GM19324 (cell line): ENCODE measurements at regions not wholly inside any gene's neighbourhood (a gene's known extent, or its start where the extent isn't known, plus 50 kb on each side); places are given as distances from the start of the nearest gene placed in this dataset.
"Not testable (repeated sequence)": the region's sequence is repeated elsewhere in the genome, so short reads cannot be mapped to it uniquely, and the experiment has no call there.

Experiments
- ATAC-seq: cut with Tn5 transposase; IDR thresholded peaks from one replicate; pipeline ENCODE4 v1.9.1; 2021; ENCODE audit warnings: mild to moderate bottlenecking, moderate library complexity; ENCODE audit not compliant: unreplicated experiment, low FRiP score

- ATAC-seq: no peak
These were observed 292.6 kb upstream of the SYT1 start for GRCh38 chr12:78571953-78572352.

- not testable (repeated sequence) for ATAC-seq
These were observed 289.4 kb upstream of the SYT1 start for GRCh38 chr12:78575208-78575607.

- ATAC-seq: no peak
These were observed 284.7 kb upstream of the SYT1 start for GRCh38 chr12:78579846-78580245.

GRCh38 chr12:78580296-78580695 is 284.3 kb upstream of the SYT1 start:
- ATAC-seq: no peak

- ATAC-seq: no peak
These were observed 279.9 kb upstream of the SYT1 start for GRCh38 chr12:78584695-78585094.

GRCh38 chr12:78585132-78585531 is 279.4 kb upstream of the SYT1 start:
- ATAC-seq: no peak

- ATAC-seq: no peak
These were observed 277.8 kb upstream of the SYT1 start for GRCh38 chr12:78586790-78587189.

GRCh38 chr12:78599366-78599765 is 265.2 kb upstream of the SYT1 start:
- no peak for ATAC-seq

- ATAC-seq: no peak
These were observed 264.0 kb upstream of the SYT1 start for GRCh38 chr12:78600541-78600940.

- ATAC-seq: no peak
These were observed 253.1 kb upstream of the SYT1 start for GRCh38 chr12:78611504-78611903.

- ATAC-seq: no peak
These were observed 252.4 kb upstream of the SYT1 start for GRCh38 chr12:78612190-78612589.

GRCh38 chr12:78617683-78618082 is 246.9 kb upstream of the SYT1 start:
- no peak for ATAC-seq

- ATAC-seq: peak; percentile 67
These were observed 241.9 kb upstream of the SYT1 start for GRCh38 chr12:78622529-78623195.

- ATAC-seq: no peak
These were observed 236.0 kb upstream of the SYT1 start for GRCh38 chr12:78628491-78629100.

- no peak for ATAC-seq
These were observed 228.2 kb upstream of the SYT1 start for GRCh38 chr12:78636231-78636855.

- ATAC-seq: no peak
These were observed 222.6 kb upstream of the SYT1 start for GRCh38 chr12:78641837-78642423.

GRCh38 chr12:78645956-78646355 is 218.6 kb upstream of the SYT1 start:
- no peak for ATAC-seq

- ATAC-seq: no peak
These were observed 212.8 kb upstream of the SYT1 start for GRCh38 chr12:78651755-78652154.

- ATAC-seq: no peak
These were observed 198.0 kb upstream of the SYT1 start for GRCh38 chr12:78666584-78666983.

GRCh38 chr12:78671295-78671694 is 193.3 kb upstream of the SYT1 start:
- no peak for ATAC-seq

GRCh38 chr12:78672033-78672432 is 192.5 kb upstream of the SYT1 start:
- no peak for ATAC-seq
